Stimulated activated CD8-positive, alpha-beta memory T cell treated with anti-CD3 and anti-CD28 coated beads, Interleukin-4, amount 100 ng/mL, for 4 hours (primary cell): ENCODE measurements at regions not wholly inside any gene's neighbourhood (a gene's known extent, or its start where the extent isn't known, plus 50 kb on each side); places are given as distances from the start of the nearest gene placed in this dataset.
"Not testable (repeated sequence)": the region's sequence is repeated elsewhere in the genome, so short reads cannot be mapped to it uniquely, and the experiment has no call there.

Experiments used
- DNase-seq, 2 donors: peaks; one replicate each; pipeline ENCODE4 v3.0.0-alpha.2; 2020; ENCODE audit warnings: low read depth in 2 of 2, low spot score in 1 of 2

GRCh38 chr5:36739751-36740221 lies 133.4 kb downstream of the SLC1A3 start:
- peak in 1 of 2 donors; percentile 40 for DNase-seq

GRCh38 chr5:36740259-36740898 lies 134.0 kb downstream of the SLC1A3 start:
- DNase-seq, result no peak

GRCh38 chr5:36741128-36741527 lies 134.7 kb downstream of the SLC1A3 start:
- no peak for DNase-seq

- no peak for DNase-seq
Observed at GRCh38 chr5:36743891-36744772, 132.4 kb upstream of the NIPBL start.

- DNase-seq, result no peak
Observed at GRCh38 chr5:36744773-36745589, 131.6 kb upstream of the NIPBL start.

GRCh38 chr5:36747794-36748193 lies 128.8 kb upstream of the NIPBL start:
- DNase-seq, result not testable (repeated sequence)

GRCh38 chr5:36751886-36752285 lies 124.7 kb upstream of the NIPBL start:
- no peak for DNase-seq

GRCh38 chr5:36755342-36755741 lies 121.2 kb upstream of the NIPBL start:
- no peak for DNase-seq

- DNase-seq, result no peak
Observed at GRCh38 chr5:36755920-36756488, 120.6 kb upstream of the NIPBL start.

GRCh38 chr5:36756848-36757247 lies 119.7 kb upstream of the NIPBL start:
- DNase-seq, result no peak

GRCh38 chr5:36759117-36759516 lies 117.5 kb upstream of the NIPBL start:
- DNase-seq, result no peak

GRCh38 chr5:36763454-36763853 lies 113.1 kb upstream of the NIPBL start:
- DNase-seq, result no peak

- DNase-seq, result no peak
Observed at GRCh38 chr5:36765876-36766275, 110.7 kb upstream of the NIPBL start.

GRCh38 chr5:36766981-36767380 lies 109.6 kb upstream of the NIPBL start:
- DNase-seq, result no peak

- DNase-seq, result no peak
Observed at GRCh38 chr5:36768450-36768849, 108.1 kb upstream of the NIPBL start.

GRCh38 chr5:36769129-36769770 lies 107.3 kb upstream of the NIPBL start:
- no peak for DNase-seq

GRCh38 chr5:36770125-36770524 lies 106.4 kb upstream of the NIPBL start:
- DNase-seq, result no peak

GRCh38 chr5:36772276-36773140 lies 104.1 kb upstream of the NIPBL start:
- DNase-seq, result no peak

- DNase-seq, result no peak
Observed at GRCh38 chr5:36777105-36777757, 99.3 kb upstream of the NIPBL start.
